Kidney epithelial cell (primary cell): ENCODE measurements at regions not wholly inside any gene's neighbourhood (a gene's known extent, or its start where the extent isn't known, plus 50 kb on each side); places are given as distances from the start of the nearest gene placed in this dataset.

Experiments
- DNase-seq: peaks from one replicate; pipeline ENCODE4 v3.0.0-alpha.2; 2010; ENCODE audit warnings: low read depth
- H3K27me3 ChIP-seq: 2 replicates; pipeline ENCODE4 v1.6.0; 2011; ENCODE audit warnings: low read length; ENCODE audit not compliant: control insufficient read depth, insufficient read depth
- H3K36me3 ChIP-seq: 2 replicates; pipeline ENCODE4 v1.5.1; 2011; ENCODE audit warnings: low read length; ENCODE audit not compliant: control insufficient read depth, insufficient read depth
- H3K4me3 ChIP-seq: 2 replicates; pipeline ENCODE4 v1.5.1; 2011; ENCODE audit warnings: low read depth, mild to moderate bottlenecking, control low read depth, low read length
- CTCF ChIP-seq: IDR thresholded peaks from 2 replicates; pipeline ENCODE4 v1.5.1; 2011; ENCODE audit warnings: mild to moderate bottlenecking, moderate library complexity, low read length, control low read depth, inconsistent platforms; ENCODE audit not compliant: insufficient read depth, poor library complexity, severe bottlenecking

DNA sequence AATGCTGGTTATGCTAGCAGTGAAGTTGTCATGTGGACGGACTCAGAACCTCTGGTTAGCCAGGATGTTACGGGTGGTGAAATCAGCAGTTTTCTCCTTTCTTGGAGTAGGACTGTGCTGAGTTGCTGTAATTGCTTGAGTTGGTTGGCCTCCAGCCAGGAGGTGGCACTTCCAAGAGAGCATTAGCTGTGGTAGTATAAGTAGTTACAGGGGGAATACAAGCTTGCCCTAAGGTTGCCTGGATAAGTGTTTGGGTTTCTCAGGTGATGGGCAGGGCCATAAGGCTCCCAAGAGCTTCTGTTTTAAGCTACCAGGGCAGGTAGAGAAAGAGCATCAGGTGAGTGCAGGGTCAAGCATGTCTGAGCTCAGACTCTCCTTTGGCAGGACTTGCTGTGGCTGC is 103.0 kb downstream of the ZNF518B start:
- no peak overlapping the region for H3K4me3 ChIP-seq
- TF ChIP-seq CTCF = no peak
- DNase-seq = no peak
- H3K36me3 ChIP-seq = no peaks in the 10 kb centered on the region
- H3K27me3 ChIP-seq = no peaks in the 10 kb centered on the region

DNA sequence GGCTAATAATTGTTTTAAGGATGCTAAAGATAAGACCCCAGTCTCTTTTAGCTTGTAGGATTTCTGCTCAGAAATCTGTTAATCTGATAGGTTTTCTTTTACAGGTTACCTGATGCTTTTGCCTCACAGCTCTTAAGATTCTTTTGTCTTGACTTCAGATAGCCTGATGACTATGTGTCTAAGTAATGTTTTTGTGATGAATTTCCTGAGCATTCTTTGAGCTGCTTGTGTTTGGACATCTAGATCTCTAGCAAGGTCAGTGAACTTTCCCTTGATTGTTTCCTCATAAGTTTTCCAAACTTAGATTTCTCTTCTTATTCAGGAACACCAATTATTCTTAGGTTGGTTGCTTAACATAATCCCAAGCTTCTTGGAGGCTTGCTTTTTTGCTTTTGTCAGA is 104.1 kb downstream of the ZNF518B start:
- no peaks in the 10 kb centered on the region for H3K36me3 ChIP-seq
- no peak overlapping the region for H3K4me3 ChIP-seq
- DNase-seq = no peak
- TF ChIP-seq CTCF = no peak
- no peaks in the 10 kb centered on the region for H3K27me3 ChIP-seq

DNA sequence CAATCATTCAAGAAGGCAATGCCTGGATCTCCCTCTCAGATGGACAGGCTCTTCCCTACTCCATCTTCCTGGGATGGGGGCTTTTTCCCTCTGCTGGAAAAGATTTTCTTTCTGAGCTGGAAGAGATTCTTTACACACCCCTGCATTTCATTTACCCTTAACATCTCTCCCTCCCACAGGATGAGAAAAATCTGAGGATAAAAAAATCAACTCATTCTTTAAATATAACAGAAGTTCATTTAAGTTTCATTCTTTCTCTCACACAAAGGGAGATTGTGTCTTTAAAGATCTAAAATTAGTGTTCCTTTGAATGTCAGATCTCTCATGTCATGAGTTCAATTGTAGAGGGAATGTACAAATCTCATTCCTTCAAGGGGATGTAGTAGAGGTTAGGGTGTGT is 109.0 kb downstream of the ZNF518B start:
- TF ChIP-seq CTCF = no peak
- H3K4me3 ChIP-seq = no peak overlapping the region
- no peak for DNase-seq

DNA sequence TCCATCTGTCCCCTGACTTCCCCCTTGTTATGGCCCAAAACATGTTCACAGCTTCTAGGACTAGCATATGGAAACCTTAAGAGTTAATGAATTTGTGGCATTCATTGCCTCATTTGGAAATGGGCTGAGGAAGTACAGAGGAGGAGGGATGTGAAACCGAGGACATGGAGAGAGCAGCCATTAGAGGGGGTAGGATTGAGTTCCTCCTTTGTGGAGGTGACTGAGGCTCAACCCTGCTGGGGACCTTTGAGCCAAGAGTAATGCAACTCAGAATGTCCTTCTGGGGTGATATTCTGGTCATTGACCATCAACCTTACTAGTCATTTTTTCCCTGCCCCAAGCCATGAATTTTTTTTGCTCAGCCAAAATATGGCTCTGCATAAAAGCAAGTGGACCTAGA is 109.4 kb downstream of the ZNF518B start:
- Histone ChIP-seq H3K4me3 (no peak overlapping the region), H3K27me3 (no peaks in the 10 kb centered on the region), H3K36me3 (no peaks in the 10 kb centered on the region)
- no peak for DNase-seq
- TF ChIP-seq CTCF = no peak

More for the DNA sequence above, 109.0 kb downstream of the ZNF518B start:
- H3K27me3 ChIP-seq = no peaks in the 10 kb centered on the region
- H3K36me3 ChIP-seq = no peaks in the 10 kb centered on the region

GRCh38 chr4:10347281-10347795 is 109.9 kb downstream of the ZNF518B start:
- no peak for TF ChIP-seq CTCF
- no peaks in the 10 kb centered on the region for H3K36me3 ChIP-seq
- no peak for DNase-seq
- no peak overlapping the region for H3K4me3 ChIP-seq
- H3K27me3 ChIP-seq = no peaks in the 10 kb centered on the region

DNA sequence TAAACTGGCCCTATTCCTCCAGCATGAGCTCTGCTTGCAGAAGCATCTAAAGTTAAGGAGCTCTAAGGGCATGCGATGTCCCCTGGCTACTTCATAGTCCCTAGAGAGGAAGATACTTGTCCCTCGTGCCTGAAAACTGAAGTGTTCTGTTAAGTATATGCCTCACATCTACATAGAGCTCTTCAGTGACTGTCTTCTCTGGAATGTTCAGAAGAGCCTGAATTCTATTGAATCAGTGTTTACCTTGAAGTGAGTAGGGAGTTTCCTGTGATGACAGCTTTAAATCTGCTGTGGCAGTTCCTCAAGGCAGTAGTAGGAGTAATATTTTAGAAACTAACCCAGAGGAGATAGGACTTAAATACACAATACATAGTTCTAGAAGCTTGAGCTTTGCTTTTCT is 111.2 kb downstream of the ZNF518B start:
- DNase-seq = no peak
- no peak for TF ChIP-seq CTCF
- H3K36me3 ChIP-seq = no peaks in the 10 kb centered on the region

More for the DNA sequence above, 111.2 kb downstream of the ZNF518B start:
- Histone ChIP-seq H3K27me3 (no peaks in the 10 kb centered on the region), H3K4me3 (no peak overlapping the region)
